SK-N-SH (cell line): ENCODE measurements at regions not wholly inside any gene's neighbourhood (a gene's known extent, or its start where the extent isn't known, plus 50 kb on each side); places are given as distances from the start of the nearest gene placed in this dataset.

ENCODE experiments used
- CTCF ChIA-PET: fragments of 300-600, 350-600 bp; formaldehyde crosslinking; extraction: SDS; loops from one replicate; lab custom pipeline; 2021; lab: Yijun Ruan, JAX
- POLR2A ChIA-PET: fragments of 350-600 bp; sonication (Branson Sonifier 250); formaldehyde crosslinking; extraction: SDS; loops from one replicate; lab custom pipeline; 2020; ENCODE audit warnings: antibody characterized with exemption, inconsistent platforms; lab: Yijun Ruan, JAX
- DNase-seq: peaks from one replicate; pipeline ENCODE4 v3.0.0; 2012
- H2AFZ ChIP-seq: fragments of 200-600 bp; sonication (generic); 2 replicates; pipeline ENCODE4 v1.8.1; 2016; ENCODE audit warnings: antibody characterized with exemption, mild to moderate bottlenecking, low read depth
- H3F3A ChIP-seq: fragments of 200-600 bp; sonication (generic); replicated peaks from 2 replicates; pipeline ENCODE3; 2016; ENCODE audit warnings: antibody characterized with exemption, mild to moderate bottlenecking; ENCODE audit not compliant: insufficient read depth
- H3K27ac ChIP-seq, 2 experiments: fragments of 200-500 bp in 1 of 2; fragments of 200-600 bp in 1 of 2; sonication (Bioruptor generic) in 1 of 2; sonication (generic), shearing (Covaris generic) in 1 of 2; 2 replicates each; pipeline versions ENCODE4 v1.5.1 to v1.6.1; 2014 to 2016; ENCODE audit warnings: low read depth in 2 of 2, inconsistent platforms in 1 of 2, low read length in 1 of 2, mild to moderate bottlenecking in 1 of 2, mixed read lengths in 1 of 2
- H3K27me3 ChIP-seq: fragments of 200-600 bp; sonication (generic), shearing (Covaris generic); 2 replicates; pipeline ENCODE4 v1.6.1; 2016; ENCODE audit warnings: mixed run types; ENCODE audit not compliant: insufficient read depth
- H3K36me3 ChIP-seq, 2 experiments: fragments of 200-500 bp in 1 of 2; fragments of 200-600 bp in 1 of 2; sonication (Bioruptor generic) in 1 of 2; sonication (generic) in 1 of 2; replicated peaks in 1 of 2; 2 replicates each; pipeline versions ENCODE3 to v1.5.1; 2014 to 2016; ENCODE audit warnings: low read length in 1 of 2, mild to moderate bottlenecking in 1 of 2; ENCODE audit not compliant: insufficient read depth in 2 of 2, control insufficient read depth in 1 of 2
- H3K4me1 ChIP-seq, 2 experiments: fragments of 200-500 bp in 1 of 2; fragments of 200-600 bp in 1 of 2; sonication (Bioruptor generic) in 1 of 2; sonication (generic), shearing (Covaris generic) in 1 of 2; 2 replicates each; pipeline versions ENCODE4 v1.5.1 to v1.6.1; 2014 to 2016; ENCODE audit warnings: low read depth in 1 of 2, low read length in 1 of 2, mixed run types in 1 of 2; ENCODE audit not compliant: insufficient read depth in 2 of 2, control insufficient read depth in 1 of 2
- H3K4me2 ChIP-seq: fragments of 200-600 bp; sonication (generic), shearing (Covaris generic); 2 replicates; pipeline ENCODE4 v1.6.1; 2017; ENCODE audit warnings: mixed run types
- H3K4me3 ChIP-seq, 2 experiments: fragments of 200-500 bp in 1 of 2; fragments of 200-600 bp in 1 of 2; sonication (Bioruptor generic) in 1 of 2; sonication (generic), shearing (Covaris generic) in 1 of 2; 2 replicates each; pipeline versions ENCODE4 v1.5.1 to v1.8.1; 2014 to 2016; ENCODE audit warnings: low read depth in 2 of 2, inconsistent platforms in 1 of 2, low read length in 1 of 2, mild to moderate bottlenecking in 1 of 2, mixed read lengths in 1 of 2, moderate library complexity in 1 of 2
- H3K79me2 ChIP-seq: fragments of 200-600 bp; sonication (generic); 2 replicates; pipeline ENCODE4 v1.8.1; 2017; ENCODE audit warnings: mild to moderate bottlenecking; ENCODE audit not compliant: insufficient read depth
- H3K9ac ChIP-seq: fragments of 200-600 bp; sonication (generic); 2 replicates; pipeline ENCODE4 v1.6.1; 2017; ENCODE audit warnings: mixed run types
- H3K9me2 ChIP-seq: fragments of 200-600 bp; sonication (generic); 2 replicates; pipeline ENCODE4 v1.6.1; 2017; ENCODE audit warnings: mixed run types
- H3K9me3 ChIP-seq: fragments of 200-600 bp; sonication (generic); 2 replicates; pipeline ENCODE4 v1.6.1; 2017; ENCODE audit warnings: mixed run types, mild to moderate bottlenecking, moderate library complexity
- H4K20me1 ChIP-seq: fragments of 200-600 bp; sonication (generic); 2 replicates; pipeline ENCODE4 v1.6.1; 2017; ENCODE audit warnings: mild to moderate bottlenecking, mixed run types; ENCODE audit not compliant: insufficient read depth
- ELF1 ChIP-seq: IDR thresholded peaks from 2 replicates; pipeline ENCODE4 v1.4.0; 2012
- EP300 ChIP-seq, 2 experiments: IDR thresholded peaks; 2 replicates each; pipeline versions ENCODE4 v1.4.0 to v1.6.1; 2012; ENCODE audit warnings: borderline replicate concordance in 1 of 2, low read depth in 1 of 2, low read length in 1 of 2
- EZH2phosphoT487 ChIP-seq: fragments of 200-600 bp; sonication (generic); IDR thresholded peaks from 2 replicates; pipeline ENCODE4 v1.6.1; 2017; ENCODE audit warnings: low read depth, mixed run types, mild to moderate bottlenecking, antibody characterized with exemption, moderate library complexity, borderline replicate concordance
- FOXM1 ChIP-seq: IDR thresholded peaks from 2 replicates; pipeline ENCODE4 v1.4.0; 2012; ENCODE audit warnings: low read depth, mild to moderate bottlenecking
- GATA2 ChIP-seq: sonication (generic); formaldehyde crosslinking; IDR thresholded peaks from 2 replicates; pipeline ENCODE4 v1.5.0; 2020; ENCODE audit warnings: mild to moderate bottlenecking, missing genetic modification reagents
- MEF2A ChIP-seq: IDR thresholded peaks from 2 replicates; pipeline ENCODE4 v1.4.0; 2012; ENCODE audit warnings: low read depth, borderline replicate concordance
- MXI1 ChIP-seq: IDR thresholded peaks from 2 replicates; pipeline ENCODE4 v1.6.1; 2012; ENCODE audit warnings: mild to moderate bottlenecking, low read depth, low read length, improper control_type of control experiment
- NRF1 ChIP-seq: IDR thresholded peaks from 2 replicates; pipeline ENCODE4 v1.6.1; 2012; ENCODE audit warnings: low read depth, mild to moderate bottlenecking, low read length
- RAD21 ChIP-seq: IDR thresholded peaks from 2 replicates; pipeline ENCODE4 v1.6.1; 2012; ENCODE audit warnings: mild to moderate bottlenecking, low read length
- RCOR1 ChIP-seq: fragments of 150-350 bp; IDR thresholded peaks from 2 replicates; pipeline ENCODE4 v1.6.1; 2017; ENCODE audit warnings: antibody characterized with exemption, low read length
- RFX5 ChIP-seq: IDR thresholded peaks from 2 replicates; pipeline ENCODE4 v1.6.1; 2012; ENCODE audit warnings: mild to moderate bottlenecking, improper control_type of control experiment, low read length
- RXRA ChIP-seq: IDR thresholded peaks from 2 replicates; pipeline ENCODE4 v1.4.0; 2012; ENCODE audit warnings: low read depth, mild to moderate bottlenecking, borderline replicate concordance
- SIN3A ChIP-seq: IDR thresholded peaks from 2 replicates; pipeline ENCODE4 v1.6.1; 2012; ENCODE audit warnings: low read depth, mild to moderate bottlenecking, low read length, moderate library complexity, borderline replicate concordance
- TAF1 ChIP-seq: IDR thresholded peaks from 2 replicates; pipeline ENCODE4 v1.6.1; 2012; ENCODE audit warnings: low read depth, mild to moderate bottlenecking, low read length, moderate library complexity, borderline replicate concordance
- WGBS: methylation state at CpG from one replicate; pipeline ENCODE4 v1.1.6; 2017; ENCODE audit warnings: low lambda C conversion rate; 5-methylcytosine and 5-hydroxymethylcytosine counted together
- TF ChIP-seq, protein P1 (sequence below): fragments of 150-350 bp; IDR thresholded peaks from 2 replicates; pipeline ENCODE4 v1.6.1; 2016; ENCODE audit warnings: mild to moderate bottlenecking, low read depth, low read length
- TF ChIP-seq, protein P2 (sequence below): IDR thresholded peaks from 2 replicates; pipeline ENCODE4; 2012
- TF ChIP-seq, protein P3 (sequence below): IDR thresholded peaks from 2 replicates; pipeline ENCODE4 v1.6.1; 2012; ENCODE audit warnings: mild to moderate bottlenecking, low read depth, low read length, moderate library complexity

DNA sequence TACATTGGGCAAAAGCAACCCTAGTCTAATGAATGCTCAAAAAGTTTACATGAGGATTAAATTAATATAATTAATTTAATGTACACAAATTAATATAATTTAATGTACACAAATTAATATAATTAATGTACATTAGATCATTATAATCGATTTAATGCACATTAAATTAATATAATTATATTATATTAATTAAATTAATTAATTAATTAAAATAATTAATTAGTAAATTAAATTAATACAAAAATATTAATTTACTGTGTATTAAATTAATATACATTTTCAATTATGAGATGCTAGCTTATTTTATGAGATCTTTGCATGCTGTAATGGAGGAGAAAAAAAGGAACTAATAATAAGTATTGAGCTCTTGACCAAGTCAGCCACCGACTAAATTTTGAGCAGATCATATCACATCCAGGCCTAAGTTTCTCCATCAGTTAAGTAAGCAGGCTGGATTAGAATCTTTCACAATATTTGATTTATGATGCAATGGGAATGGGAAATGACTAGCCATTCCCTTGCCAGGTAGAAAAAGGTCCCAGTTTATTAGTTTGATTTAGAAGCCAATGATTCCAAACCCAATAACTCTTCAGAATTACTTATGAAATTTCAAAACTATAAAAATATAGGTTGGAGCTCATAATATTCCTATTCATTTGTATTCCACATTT is 533.4 kb upstream of the GRIA1 start:
- H3K4me2 ChIP-seq: no peak overlapping the region
- POLR2A ChIA-PET: no interaction called here
- no peaks in the 10 kb centered on the region for H3K36me3 ChIP-seq
- no peaks in the 10 kb centered on the region for H3K9me2 ChIP-seq
- 6% methylated on average over 2 of the region's 2 CpGs for WGBS
- no peaks in the 10 kb centered on the region for H3K27me3 ChIP-seq
- H2AFZ ChIP-seq: 0 out of 2 replicates have a peak overlapping the region, but pooled peaks have one; percentile 8
- H3F3A ChIP-seq: no peaks in the 10 kb centered on the region
- H3K79me2 ChIP-seq: no peaks in the 10 kb centered on the region
- no peaks in the 10 kb centered on the region for H3K9me3 ChIP-seq
- no peak for DNase-seq
- H3K4me1 ChIP-seq: no peaks in the 10 kb centered on the region
- TF ChIP-seq EP300 (IDR thresholded peaks at IDR 0.05; ENCODE audit: borderline replicate concordance in 1 of 2, low read depth in 1 of 2, low read length in 1 of 2) (no peak), MXI1 (no peak), RXRA (no peak), FOXM1 (no peak), RCOR1 (no peak), RAD21 (no peak), EZH2phosphoT487 (no peak), ELF1 (no peak)
- TF ChIP-seq, protein P1, sequence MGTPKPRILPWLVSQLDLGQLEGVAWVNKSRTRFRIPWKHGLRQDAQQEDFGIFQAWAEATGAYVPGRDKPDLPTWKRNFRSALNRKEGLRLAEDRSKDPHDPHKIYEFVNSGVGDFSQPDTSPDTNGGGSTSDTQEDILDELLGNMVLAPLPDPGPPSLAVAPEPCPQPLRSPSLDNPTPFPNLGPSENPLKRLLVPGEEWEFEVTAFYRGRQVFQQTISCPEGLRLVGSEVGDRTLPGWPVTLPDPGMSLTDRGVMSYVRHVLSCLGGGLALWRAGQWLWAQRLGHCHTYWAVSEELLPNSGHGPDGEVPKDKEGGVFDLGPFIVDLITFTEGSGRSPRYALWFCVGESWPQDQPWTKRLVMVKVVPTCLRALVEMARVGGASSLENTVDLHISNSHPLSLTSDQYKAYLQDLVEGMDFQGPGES: no peak
- no peak overlapping the region for H3K4me3 ChIP-seq
- CTCF ChIA-PET: no interaction called here
- no peaks in the 10 kb centered on the region for H4K20me1 ChIP-seq
- H3K27ac ChIP-seq: no peak overlapping the region
- no peak overlapping the region for H3K9ac ChIP-seq

DNA sequence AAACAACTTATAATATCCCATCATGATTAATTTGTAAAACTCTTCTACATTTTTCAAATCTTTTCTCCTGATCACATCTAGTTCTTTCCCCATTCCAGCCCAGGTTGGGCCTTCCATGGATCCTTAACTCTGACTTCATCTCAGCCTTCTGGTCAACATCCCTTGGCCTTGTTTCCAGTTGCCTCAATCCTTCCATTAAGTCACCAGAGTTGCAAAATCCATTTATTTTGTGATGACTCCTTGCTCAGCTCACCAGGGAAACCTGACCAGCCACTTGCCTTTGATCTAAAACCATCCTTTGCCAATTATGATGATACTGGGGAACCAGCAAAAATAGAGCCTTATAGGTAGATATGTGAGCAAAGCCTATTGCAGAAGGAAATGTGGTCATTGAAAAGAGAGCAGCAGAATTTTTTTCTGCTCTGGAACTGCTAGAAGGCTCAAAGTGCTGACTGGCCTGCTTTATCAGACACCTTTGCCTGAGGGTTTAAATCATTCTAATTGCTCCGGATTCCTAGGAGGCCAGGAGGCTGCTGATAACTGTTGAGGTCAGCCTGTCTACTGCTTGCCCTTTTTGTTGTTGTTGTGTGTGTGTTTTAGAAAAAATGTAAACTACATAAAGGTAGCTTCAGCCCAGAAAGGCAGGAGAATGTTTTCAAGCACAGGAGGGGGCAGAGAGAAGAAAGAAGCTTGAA is 512.2 kb upstream of the GRIA1 start:
- H3K4me2 ChIP-seq: no peak overlapping the region
- H3K27me3 ChIP-seq: no peaks in the 10 kb centered on the region
- H3K36me3 ChIP-seq: no peaks in the 10 kb centered on the region
- WGBS: 0% methylated on average over 1 of the region's 1 CpG
- H3F3A ChIP-seq: no peaks in the 10 kb centered on the region
- no peak overlapping the region for H2AFZ ChIP-seq
- no peaks in the 10 kb centered on the region for H3K9me2 ChIP-seq
- TF ChIP-seq MXI1 (no peak), EP300 (IDR thresholded peaks at IDR 0.05; ENCODE audit: borderline replicate concordance in 1 of 2, low read depth in 1 of 2, low read length in 1 of 2) (no peak), GATA2 (CRISPR knock-in tag) (no peak), NRF1 (no peak), MEF2A (no peak), TAF1 (no peak), SIN3A (no peak), RCOR1 (no peak), RFX5 (no peak), FOXM1 (no peak)
- TF ChIP-seq, protein P2, sequence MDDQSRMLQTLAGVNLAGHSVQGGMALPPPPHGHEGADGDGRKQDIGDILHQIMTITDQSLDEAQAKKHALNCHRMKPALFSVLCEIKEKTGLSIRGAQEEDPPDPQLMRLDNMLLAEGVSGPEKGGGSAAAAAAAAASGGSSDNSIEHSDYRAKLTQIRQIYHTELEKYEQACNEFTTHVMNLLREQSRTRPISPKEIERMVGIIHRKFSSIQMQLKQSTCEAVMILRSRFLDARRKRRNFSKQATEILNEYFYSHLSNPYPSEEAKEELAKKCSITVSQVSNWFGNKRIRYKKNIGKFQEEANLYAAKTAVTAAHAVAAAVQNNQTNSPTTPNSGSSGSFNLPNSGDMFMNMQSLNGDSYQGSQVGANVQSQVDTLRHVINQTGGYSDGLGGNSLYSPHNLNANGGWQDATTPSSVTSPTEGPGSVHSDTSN: no peak
- TF ChIP-seq, protein P3, sequence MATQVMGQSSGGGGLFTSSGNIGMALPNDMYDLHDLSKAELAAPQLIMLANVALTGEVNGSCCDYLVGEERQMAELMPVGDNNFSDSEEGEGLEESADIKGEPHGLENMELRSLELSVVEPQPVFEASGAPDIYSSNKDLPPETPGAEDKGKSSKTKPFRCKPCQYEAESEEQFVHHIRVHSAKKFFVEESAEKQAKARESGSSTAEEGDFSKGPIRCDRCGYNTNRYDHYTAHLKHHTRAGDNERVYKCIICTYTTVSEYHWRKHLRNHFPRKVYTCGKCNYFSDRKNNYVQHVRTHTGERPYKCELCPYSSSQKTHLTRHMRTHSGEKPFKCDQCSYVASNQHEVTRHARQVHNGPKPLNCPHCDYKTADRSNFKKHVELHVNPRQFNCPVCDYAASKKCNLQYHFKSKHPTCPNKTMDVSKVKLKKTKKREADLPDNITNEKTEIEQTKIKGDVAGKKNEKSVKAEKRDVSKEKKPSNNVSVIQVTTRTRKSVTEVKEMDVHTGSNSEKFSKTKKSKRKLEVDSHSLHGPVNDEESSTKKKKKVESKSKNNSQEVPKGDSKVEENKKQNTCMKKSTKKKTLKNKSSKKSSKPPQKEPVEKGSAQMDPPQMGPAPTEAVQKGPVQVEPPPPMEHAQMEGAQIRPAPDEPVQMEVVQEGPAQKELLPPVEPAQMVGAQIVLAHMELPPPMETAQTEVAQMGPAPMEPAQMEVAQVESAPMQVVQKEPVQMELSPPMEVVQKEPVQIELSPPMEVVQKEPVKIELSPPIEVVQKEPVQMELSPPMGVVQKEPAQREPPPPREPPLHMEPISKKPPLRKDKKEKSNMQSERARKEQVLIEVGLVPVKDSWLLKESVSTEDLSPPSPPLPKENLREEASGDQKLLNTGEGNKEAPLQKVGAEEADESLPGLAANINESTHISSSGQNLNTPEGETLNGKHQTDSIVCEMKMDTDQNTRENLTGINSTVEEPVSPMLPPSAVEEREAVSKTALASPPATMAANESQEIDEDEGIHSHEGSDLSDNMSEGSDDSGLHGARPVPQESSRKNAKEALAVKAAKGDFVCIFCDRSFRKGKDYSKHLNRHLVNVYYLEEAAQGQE: no peak
- H3K4me3 ChIP-seq: no peak overlapping the region
- POLR2A ChIA-PET: no interaction called here
- no peak overlapping the region for H3K9ac ChIP-seq
- DNase-seq: no peak
- no peaks in the 10 kb centered on the region for H4K20me1 ChIP-seq
- H3K27ac ChIP-seq: no peak overlapping the region
- H3K79me2 ChIP-seq: no peaks in the 10 kb centered on the region
- H3K9me3 ChIP-seq: 0 out of 2 replicates have a peak, but pooled peaks cover 4% of the 10 kb centered on the region
- no peaks in the 10 kb centered on the region for H3K4me1 ChIP-seq
- CTCF ChIA-PET: no interaction called here
